ENCODE measurements at regions not wholly inside any gene's neighbourhood (a gene's known extent, or its start where the extent isn't known, plus 50 kb on each side); places are given as distances from the start of the nearest gene placed in this dataset.
"Not testable (repeated sequence)": the region's sequence is repeated elsewhere in the genome, so short reads cannot be mapped to it uniquely, and the experiment has no call there.

DNA sequence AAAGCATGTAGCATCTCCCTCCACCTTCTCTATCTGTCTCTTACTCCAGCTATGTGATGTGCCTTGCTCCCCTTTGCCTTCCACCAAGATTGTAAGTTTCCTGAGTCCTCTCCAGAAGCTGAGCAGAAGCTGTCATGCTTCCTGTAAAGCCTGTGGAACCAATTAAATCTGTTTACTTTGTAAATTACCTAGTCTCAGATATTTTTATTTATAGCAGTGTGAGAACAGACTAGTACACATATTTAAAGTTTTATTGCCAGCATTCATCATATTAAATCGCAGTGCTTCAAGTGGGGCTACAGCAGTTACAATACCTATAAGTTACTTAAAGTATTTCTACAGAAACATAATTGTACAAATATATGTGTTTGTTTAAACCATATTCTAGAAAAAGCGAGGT lies 973.1 kb downstream of the SLC16A7 start:
- DNase-seq, result no peak

DNA sequence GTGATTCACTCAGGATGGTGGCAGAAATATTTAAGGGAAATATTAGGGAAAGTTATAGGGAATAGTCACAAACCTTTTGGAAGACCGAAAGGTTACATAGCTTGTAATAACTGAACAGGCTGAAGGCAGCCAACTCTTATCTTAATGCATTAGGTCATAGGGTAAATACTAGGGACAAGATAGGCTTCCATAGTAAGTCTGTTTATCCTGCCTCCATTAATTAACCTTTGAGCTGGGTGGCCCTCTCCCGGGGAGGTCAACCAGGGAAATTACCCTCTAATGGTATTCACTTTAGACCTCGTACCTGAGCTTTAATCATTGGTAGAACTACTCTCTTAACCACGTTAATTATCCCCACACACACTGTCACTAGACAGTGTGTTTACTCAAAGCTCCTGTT lies 981.8 kb downstream of the SLC16A7 start:
- no peak for DNase-seq

DNA sequence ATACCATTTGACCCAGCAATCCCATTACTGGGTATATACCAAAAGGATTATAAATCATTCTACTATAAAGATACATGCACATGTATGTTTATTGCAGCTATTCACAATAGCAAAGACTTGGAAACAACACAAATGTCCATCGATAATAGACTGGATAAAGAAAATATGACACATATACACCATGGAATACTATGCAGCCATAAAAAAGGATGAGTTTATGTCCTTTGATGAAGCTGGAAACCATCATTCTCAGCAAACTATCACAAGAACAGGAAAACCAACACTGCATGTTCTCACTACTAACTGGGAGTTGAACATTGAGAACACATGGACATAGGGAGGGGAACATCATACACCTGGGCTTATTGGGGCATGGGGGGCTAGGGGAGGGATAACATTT lies 991.8 kb downstream of the SLC16A7 start:
- not testable (repeated sequence) for DNase-seq

DNA sequence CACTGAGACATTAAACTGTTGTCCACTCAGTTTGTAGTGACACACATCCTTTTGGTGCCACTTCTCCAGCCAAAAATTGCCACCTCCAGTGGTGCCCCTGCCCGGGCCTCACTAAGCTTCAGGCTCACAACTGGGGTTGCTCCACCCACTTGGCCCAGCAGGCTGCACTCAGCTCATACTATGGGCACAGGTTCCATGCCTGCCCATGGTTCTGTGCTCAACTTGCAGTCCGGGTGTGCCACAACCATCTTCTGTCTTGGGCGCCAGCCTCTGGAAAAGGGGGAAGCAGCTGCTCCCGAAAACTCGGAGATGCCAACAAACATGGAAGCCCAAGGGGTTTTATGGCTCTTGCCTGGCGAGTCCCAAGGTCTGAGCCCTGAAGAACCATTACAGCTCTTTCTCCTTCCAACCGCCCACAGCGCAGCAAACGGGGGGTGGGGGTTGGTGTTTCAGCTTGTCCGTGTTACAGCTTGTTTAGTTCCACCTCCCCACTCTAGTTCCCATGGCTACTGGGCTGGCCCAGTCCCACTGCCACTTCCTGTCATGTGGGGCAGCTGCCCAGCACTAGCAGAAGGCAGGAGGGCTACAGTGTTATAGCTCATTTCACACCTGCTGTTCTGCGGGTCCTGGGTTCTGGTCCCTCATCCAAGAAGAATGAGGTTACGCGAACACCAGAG lies 998.3 kb downstream of the SLC16A7 start:
- no peak for DNase-seq

DNA sequence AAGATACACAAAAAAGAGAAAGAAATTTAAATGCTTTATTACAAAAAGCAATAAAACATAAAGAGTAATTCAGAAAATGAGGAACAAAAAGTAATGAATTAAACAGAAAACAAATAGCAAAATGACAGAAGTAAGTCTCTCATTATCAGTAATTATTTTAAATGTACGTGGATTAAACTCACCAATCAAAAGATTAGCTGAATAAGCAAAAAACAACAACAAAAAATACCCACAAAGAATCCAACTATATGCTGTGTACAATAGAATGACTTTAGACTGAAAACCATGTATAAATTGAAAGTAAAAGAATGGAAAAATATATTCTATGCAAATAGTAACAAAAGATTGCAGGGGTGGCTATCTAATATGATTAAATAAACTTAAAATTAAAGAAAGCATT lies 1006.8 kb downstream of the SLC16A7 start:
- DNase-seq, result no peak

DNA sequence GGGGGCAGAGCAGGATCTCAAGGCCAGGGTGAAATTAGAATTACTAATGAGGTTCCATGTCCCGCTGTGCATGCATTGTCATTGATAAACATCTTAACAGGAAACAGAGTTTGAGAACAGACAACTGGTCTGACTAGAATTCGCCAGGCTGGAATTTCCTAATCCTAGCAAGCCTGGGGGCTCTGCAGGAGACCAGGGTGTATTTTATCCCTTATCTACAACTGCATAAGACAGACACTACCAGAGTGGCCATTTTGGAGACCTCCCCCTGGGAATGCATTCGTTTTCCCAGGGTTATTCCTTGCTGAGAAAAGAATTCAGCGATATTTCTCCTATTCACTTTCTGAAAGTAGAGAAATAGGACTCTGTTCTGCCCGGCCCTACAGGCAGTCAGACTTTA lies 1007.6 kb downstream of the SLC16A7 start:
- not testable (repeated sequence) for DNase-seq

DNA sequence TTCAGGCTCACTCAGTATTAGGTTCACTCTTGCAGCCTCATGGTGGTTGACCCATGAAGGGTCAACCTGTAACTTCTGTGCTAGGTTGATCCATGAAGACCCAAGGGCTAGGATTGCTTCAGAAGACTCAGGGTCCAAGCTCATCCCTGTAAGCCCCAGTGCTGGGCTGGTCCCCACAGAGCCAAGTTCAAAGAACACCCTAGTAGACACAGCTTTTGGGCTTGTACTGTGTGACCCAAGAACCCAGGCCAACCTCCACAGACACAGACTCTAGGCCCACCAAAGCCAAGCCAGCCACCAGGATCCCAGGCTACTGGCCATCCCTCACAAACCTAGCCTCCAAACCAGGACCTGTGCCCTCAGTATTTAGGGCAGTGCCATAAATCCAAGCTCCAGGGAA lies 1020.6 kb downstream of the SLC16A7 start:
- DNase-seq, result no peak

DNA sequence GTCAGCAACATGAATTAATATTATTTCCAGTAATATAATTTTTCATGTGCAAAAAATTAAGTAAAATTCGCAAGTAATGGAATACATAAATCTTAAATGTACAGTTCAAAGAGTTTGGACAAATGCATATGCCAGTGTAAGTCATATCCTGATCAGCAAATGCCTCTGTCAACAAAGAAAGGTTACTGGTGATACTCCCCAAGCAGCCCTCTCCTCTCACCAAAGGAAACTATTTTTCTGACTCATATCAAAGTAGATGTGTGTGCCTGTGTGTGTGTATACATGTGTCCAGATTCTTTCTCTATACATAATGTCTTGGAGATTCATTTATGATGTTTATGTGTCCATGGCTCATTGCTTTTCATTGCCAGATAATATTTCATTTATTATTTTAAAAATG lies 1035.0 kb downstream of the SLC16A7 start:
- DNase-seq, result no peak

DNA sequence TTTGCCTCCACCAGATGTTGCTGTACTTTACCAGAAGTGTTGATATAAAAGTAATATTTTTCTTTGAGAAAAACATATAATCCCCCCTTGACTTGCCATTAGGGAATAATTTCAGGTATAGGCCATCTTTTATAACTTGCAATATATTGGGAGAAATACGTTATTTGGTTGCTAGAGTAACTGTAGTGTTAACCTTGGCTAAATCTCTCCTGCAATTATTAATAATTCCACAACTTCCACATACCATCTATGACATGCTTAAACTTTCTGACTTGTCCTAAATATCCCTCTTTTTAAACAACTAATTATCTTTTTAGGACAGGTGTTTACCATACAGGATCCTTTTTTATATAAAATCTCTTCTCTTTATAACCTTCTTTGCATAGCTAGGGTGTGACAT lies 1048.2 kb downstream of the SLC16A7 start:
- no peak for DNase-seq

DNA sequence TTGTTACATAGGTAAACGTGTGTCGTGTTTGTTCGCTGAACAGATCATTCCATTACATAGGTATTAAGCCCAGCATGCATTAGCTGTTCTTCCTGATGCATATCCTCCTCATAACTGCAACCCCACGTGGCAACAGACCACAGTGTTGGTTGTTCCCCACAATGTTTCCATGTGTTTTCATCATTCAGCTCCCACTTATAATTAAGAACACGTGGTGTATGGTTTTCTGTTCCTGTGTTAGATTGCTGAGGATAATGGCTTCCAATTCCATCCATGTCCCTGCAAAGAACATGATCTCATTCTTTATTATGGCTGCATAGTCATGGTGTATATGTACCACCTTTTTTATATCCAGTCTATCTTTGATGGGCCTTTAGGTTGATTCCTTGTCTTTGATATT lies 1071.1 kb downstream of the SLC16A7 start:
- no peak for DNase-seq

DNA sequence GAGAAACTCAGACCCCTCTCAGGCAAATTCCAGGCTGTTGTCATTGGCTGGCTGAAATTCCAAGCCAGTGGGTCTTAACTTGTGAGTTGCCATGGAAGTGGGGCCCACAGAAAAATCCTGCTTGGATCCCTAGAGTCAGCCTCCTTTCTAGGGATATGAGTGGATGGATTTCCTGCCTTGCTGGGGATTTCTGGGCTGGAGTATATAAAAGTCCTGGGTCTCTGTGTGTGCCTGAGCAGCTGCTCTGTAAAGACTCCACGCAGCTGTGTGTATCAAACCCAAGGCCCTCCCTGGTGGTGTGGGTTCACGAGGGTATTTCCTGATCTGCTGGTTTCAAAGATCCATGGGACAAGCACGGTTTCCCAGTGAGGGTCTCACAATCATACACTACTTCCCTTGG lies 1077.1 kb downstream of the SLC16A7 start:
- no peak for DNase-seq

DNA sequence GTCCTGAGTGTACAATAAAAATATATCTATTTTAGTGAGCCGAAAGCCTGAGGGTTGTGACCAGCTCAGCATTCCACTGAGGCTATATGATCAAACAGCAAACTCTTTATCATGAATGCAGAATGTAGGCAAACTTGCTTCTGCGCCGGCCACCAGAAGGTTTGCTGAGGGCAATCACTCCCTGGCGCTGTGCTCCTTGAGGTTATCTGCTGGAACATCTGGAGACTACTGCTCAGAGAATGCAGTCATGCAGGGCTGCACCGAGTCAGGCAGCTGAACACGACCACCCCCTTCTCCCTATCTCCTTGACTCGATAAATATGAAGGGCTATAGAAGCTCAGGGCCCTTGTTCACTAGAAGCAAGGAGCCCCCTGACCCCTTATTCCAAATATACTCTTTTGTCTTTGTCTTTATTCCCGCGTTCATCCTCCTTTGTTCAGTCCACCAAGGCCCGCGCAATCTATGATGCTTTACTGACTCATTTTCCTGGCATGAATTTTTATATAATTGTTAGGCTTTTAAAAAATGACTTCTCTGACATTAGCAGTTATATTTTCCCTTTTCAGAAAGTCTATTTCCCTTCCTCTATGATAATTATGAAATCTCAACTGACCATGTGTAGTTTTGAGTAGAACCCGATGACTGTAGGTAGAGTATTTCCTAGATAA lies 1089.3 kb downstream of the SLC16A7 start:
- no peak for DNase-seq

DNA sequence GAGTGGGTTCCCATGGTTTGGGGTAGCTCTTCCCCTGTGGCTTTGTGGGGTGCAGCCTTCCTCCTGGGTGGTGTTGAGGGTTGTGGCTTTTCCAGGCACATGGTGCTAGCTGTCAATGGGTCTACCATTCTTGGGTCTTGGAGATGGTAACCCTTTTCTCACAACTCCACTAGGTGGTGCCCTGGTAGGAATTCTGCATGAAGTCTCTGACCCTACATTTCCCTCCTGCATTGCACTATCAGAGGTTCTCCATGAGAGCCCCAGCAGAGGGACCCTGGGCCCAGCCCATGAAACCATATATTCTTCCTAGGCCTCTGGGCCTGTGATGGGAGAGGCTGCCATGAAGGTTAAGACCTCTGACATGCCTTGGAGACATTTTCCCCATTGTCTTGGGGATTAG lies 1093.3 kb downstream of the SLC16A7 start:
- DNase-seq, result no peak

DNA sequence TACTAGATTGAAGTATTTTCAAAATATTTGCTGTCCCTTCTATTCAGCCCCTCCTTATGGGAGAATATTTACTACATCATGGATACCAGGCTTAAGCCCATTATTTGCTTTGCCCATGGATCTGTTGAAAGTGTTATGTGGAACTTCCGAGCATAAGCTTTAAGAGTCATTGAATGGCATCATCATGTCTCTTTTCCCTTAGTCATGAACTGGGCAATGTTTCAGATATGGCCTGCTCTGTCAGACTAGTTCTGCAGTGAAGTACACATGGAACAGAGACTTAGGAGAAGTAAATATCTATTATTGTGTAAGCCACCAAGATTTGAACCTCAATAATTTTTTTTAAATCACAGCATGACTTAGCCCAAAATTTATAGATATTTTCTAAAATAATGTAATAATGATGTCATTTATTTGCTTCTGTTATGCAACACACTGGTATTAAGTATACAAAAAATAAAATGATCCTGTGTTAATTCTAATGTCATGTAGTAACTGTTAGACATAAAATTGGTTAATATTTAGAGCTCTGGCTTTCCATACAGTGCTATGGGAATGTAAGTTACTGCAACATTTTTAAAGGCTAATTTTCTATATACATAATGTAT lies 1097.3 kb downstream of the SLC16A7 start:
- DNase-seq, result no peak

DNA sequence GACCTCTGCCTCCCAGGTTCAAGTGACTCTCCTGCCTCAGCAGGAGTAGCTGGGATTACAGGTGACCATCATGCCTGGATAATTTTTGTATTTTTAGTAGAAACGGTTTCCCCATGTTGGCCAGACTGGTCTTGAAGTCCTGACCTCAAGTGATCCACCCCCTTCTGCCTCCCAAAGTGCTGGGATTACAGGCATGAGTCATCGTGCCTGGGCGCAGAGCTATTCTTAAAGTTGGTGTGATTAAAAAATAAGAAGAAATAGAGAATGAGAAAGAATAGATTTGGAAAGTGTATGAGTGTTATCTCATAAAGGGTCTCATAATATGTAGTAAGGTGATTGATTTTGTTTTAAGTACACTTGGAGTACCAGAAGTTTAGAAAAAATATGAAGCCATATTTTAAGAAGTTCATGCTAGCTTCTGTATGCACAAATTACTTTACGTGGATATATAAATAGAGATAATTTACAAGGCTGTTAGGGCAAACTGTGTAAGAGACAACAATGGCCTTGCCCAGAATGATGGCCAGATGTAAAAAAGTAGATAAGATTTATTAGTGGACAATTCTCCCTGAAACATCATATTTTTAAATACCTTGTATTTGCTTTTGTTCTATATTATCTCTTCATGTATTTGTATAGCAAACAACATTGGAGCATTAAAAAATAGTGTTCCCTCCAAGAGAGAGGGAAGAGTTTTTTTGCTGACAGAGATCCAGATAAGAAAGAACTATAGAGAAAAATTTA lies 1108.5 kb downstream of the SLC16A7 start:
- DNase-seq, result no peak

DNA sequence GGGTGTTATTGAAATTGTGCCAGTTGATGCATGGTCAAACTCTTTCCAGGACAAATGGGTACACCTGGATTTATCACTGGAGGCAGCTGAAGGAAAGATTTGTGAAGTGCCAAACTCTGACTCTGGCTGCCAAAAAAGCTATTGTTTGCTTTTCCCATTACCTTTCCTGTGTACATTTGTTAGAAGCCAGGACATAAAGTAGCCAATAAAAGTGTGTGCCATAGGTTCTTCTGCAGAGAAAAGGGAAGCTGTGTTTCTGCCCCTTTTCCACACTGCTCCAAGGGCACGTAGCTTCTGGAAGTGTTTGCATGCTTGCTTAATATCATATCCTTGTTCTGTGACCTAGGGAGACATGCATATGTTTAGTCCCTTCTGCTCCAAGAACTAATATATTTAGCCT lies 1114.4 kb downstream of the SLC16A7 start:
- DNase-seq, result no peak

DNA sequence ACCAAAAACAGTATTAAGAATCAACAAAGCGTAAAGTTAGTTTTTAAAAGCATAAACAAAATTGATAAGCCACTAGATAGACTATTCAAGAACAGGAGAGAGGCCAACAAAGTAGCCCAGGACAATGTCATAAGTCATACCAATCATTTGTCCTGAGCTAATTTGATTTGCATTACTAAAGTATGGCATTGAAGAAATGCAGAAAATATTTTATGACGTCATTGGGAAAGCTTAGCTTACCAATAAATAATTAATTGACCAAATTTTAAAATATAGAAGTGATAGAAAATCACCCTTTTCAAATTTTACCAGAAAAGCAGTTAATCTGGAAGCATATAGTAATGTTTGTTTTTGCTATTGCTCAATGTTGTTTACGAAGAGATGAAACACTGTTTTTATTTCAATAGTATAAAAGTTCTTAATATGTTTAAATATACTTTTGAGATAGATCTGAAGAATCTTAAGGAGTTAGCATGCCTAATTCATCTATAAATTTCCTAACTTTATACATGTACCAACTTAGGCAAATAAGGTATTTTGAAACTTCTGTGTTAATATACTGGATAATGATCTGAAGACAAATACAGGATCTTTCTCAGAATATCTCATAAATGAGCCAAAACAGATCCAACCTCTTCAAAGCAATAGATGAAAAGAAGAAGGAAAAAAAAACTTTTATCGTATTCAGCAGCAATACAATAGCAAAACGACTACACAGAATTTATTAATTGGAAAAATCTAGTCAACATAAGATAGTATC lies 1118.5 kb downstream of the SLC16A7 start:
- no peak for DNase-seq

DNA sequence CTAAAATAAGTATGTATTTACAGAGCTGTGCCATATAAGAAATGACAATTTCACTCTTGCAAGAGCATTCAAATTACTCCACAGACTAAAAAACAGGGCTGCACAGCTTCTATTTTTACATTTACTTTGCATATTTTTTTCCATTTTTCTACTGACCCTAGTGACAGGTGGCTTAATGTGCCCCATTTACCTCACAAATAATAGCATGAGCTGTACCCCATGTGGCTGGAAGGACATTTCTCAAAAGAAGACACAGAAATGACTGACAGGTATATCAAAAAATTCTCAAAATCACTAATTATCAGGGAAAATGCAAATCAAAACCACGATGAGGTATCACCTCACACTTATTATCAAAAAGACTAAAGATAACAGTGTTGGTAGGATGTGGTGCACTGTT lies 1128.6 kb downstream of the SLC16A7 start:
- no peak for DNase-seq

DNA sequence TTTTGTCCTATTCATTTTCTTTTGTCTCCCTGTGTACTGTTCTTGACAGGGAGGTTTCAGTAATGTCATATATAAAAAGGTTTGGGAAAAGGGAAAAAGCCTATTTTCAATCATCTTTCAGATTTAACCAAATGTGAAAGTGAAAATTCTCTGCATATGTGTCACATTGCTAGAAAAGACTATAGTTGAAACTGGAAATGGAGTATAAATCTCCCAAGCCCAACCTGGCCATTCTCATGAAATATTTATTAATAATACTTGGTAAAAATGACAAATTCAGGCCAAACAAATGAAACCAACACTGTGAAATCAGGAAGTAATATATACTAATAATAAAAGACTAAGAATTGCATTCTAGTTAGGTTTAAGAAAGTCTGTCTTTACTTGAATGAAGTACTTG lies 1129.2 kb downstream of the SLC16A7 start:
- DNase-seq, result no peak

DNA sequence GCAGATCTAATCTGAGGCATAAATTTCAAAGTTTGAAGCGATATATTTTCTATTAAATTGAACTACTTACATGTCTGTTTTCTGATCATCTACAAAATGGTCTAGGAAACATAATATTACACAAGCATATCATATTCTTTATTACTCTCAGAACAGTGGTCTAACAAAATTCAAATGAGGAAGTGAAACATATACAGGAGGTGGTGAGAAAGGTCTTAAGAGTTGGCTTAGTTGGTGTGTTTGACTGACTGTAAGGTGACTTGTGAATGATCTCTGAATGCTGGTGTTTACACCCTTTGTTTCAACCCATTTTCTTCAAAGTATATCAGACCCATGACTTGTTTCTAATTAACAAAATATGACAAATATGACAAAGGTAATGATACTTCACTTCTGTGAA lies 1156.8 kb downstream of the SLC16A7 start:
- DNase-seq, result no peak

DNA sequence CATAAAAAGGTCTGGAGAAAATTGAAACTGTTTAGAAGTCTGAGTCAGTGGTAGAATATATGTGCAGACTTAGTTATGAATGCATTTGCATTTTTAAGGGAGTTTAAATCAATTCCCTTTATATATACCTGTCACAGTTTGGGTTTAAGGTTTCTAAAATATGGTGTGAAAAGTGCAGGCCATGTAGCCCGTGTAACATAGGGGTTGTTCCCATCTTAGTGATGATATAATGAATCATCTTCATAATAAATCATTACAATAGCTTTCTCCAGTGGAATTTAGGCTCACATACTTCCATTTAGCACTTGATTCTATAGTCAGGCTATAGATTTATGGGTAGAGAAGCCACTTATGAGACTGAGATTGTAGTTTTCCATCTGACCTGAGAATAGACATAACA lies 1162.4 kb downstream of the SLC16A7 start:
- no peak for DNase-seq

DNA sequence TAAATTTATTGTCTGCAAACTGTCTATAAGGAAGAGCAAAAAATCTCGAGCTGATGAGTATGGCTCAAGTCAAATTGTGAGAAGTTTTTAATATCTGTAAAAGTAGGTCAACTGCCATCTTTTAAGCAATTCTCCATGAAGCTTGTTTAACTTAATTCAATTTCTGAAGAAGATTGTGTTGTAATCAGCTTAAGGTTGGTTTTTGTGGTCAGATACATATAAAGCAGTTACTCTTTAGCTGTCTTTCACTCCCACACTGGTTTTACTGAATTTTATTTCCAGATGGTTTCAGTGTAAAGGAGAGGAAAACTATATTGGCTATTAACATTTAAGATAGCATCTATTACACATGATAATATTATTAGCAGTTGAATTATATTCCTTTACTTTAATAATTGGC lies 1165.1 kb downstream of the SLC16A7 start:
- DNase-seq, result no peak

DNA sequence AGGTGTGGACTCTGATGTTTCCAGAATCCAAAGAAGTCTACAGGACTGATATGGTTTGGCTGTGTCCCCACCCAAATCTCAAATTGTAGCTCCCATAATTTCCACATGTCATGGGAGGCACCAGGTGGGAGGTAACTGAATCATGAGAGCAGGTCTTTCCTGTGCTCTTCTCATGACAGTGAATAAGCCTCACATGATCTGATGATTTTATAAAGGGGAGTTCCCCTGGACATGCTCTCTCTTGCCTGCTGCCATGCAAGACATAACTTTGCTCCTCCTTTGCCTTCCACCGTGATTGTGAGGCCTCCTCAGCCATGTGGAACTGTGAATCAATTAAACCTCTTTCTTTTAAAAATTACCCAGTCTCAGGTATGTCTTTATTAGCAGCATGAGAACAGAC lies 1205.3 kb downstream of the SLC16A7 start:
- not testable (repeated sequence) for DNase-seq

Data from NCI-H187 treated with DMSO at 0.1 percent for 48 hours (cell line).